Glomerular endothelial cell (primary cell): ENCODE measurements at regions not wholly inside any gene's neighbourhood (a gene's known extent, or its start where the extent isn't known, plus 50 kb on each side); places are given as distances from the start of the nearest gene placed in this dataset.
"Not testable (repeated sequence)": the region's sequence is repeated elsewhere in the genome, so short reads cannot be mapped to it uniquely, and the experiment has no call there.

Source experiments
- DNase-seq: peaks from one replicate; pipeline ENCODE4 v3.0.0-alpha.2; 2011; ENCODE audit warnings: low read depth, low spot score; ENCODE audit errors: extremely low read depth

GRCh38 chr3:7982126-7982525, 519.5 kb upstream of the LMCD1 start:
- DNase-seq, result no peak

- DNase-seq, result no peak
Measured at GRCh38 chr3:7999384-7999783, 502.2 kb upstream of the LMCD1 start.

- DNase-seq, result no peak
Measured at GRCh38 chr3:8001307-8001706, 500.3 kb upstream of the LMCD1 start.

GRCh38 chr3:8001712-8002111, 499.9 kb upstream of the LMCD1 start:
- no peak for DNase-seq

- DNase-seq, result no peak
Measured at GRCh38 chr3:8011902-8012301, 489.7 kb upstream of the LMCD1 start.

GRCh38 chr3:8020047-8020841, 481.4 kb upstream of the LMCD1 start:
- DNase-seq, result no peak

GRCh38 chr3:8027954-8028353, 473.7 kb upstream of the LMCD1 start:
- no peak for DNase-seq

- DNase-seq, result no peak
Measured at GRCh38 chr3:8050283-8050682, 451.3 kb upstream of the LMCD1 start.

- DNase-seq, result no peak
Measured at GRCh38 chr3:8052659-8053058, 449.0 kb upstream of the LMCD1 start.

- DNase-seq, result not testable (repeated sequence)
Measured at GRCh38 chr3:8068135-8068534, 433.5 kb upstream of the LMCD1 start.

- no peak for DNase-seq
Measured at GRCh38 chr3:8069471-8069870, 432.2 kb upstream of the LMCD1 start.

- DNase-seq, result no peak
Measured at GRCh38 chr3:8070011-8070410, 431.6 kb upstream of the LMCD1 start.

GRCh38 chr3:8074740-8075139, 426.9 kb upstream of the LMCD1 start:
- DNase-seq, result not testable (repeated sequence)

- no peak for DNase-seq
Measured at GRCh38 chr3:8077126-8077525, 424.5 kb upstream of the LMCD1 start.

- DNase-seq, result no peak
Measured at GRCh38 chr3:8080464-8080863, 421.2 kb upstream of the LMCD1 start.

GRCh38 chr3:8085498-8085897, 416.1 kb upstream of the LMCD1 start:
- DNase-seq, result no peak

- no peak for DNase-seq
Measured at GRCh38 chr3:8087951-8088350, 413.7 kb upstream of the LMCD1 start.

GRCh38 chr3:8094415-8094814, 407.2 kb upstream of the LMCD1 start:
- no peak for DNase-seq

GRCh38 chr3:8095724-8096123, 405.9 kb upstream of the LMCD1 start:
- DNase-seq, result no peak

- DNase-seq, result no peak
Measured at GRCh38 chr3:8097690-8098089, 403.9 kb upstream of the LMCD1 start.

GRCh38 chr3:8103954-8104353, 397.7 kb upstream of the LMCD1 start:
- no peak for DNase-seq

- DNase-seq, result no peak
Measured at GRCh38 chr3:8106921-8107320, 394.7 kb upstream of the LMCD1 start.
